ENCODE measurements at regions not wholly inside any gene's neighbourhood (a gene's known extent, or its start where the extent isn't known, plus 50 kb on each side); places are given as distances from the start of the nearest gene placed in this dataset.

DNA sequence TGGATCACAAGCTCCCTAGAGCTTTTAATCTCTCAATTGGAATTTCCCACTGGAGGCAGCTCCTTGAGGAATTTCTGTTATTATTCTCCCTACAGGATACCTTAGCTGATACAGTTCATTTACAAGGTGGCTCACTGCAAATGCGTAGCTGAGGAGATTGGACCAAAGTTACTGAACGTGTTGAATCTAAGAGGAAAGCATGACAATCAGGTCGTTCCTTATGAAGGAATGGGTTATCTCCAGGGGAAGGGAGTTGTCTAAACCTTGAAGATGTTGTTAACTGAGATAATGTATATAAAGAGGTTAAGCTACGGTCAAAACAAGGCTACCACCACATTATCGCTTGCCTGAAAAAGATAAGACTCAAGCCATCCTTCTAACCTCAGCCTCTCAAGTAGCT, 105.8 kb upstream of the TBX3 start:
- H3K27ac ChIP-seq, result no peak overlapping the region
- TF ChIP-seq Cebpa-rat (IDR thresholded peaks at IDR 0.05), result no peak
- no peaks in the 10 kb centered on the region for H3K4me1 ChIP-seq
- no peak overlapping the region for H3K4me2 ChIP-seq
- no peak overlapping the region for H3K4me3 ChIP-seq
- H3K27me3 ChIP-seq, result no peaks in the 10 kb centered on the region
- H4K20me1 ChIP-seq, result no peaks in the 10 kb centered on the region
- H3K9me3 ChIP-seq, result no peaks in the 10 kb centered on the region
- H3K9ac ChIP-seq, result no peak overlapping the region
- H3K36me3 ChIP-seq, result no peaks in the 10 kb centered on the region

GRCh38 chr12:114789276-114789675, 105.3 kb upstream of the TBX3 start:
- H3K36me3 ChIP-seq, result no peaks in the 10 kb centered on the region
- no peaks in the 10 kb centered on the region for H3K27me3 ChIP-seq
- no peak overlapping the region for H3K9ac ChIP-seq
- TF ChIP-seq Cebpa-rat (IDR thresholded peaks at IDR 0.05), result no peak
- H3K9me3 ChIP-seq, result no peaks in the 10 kb centered on the region
- H3K4me2 ChIP-seq, result no peak overlapping the region
- no peaks in the 10 kb centered on the region for H3K4me1 ChIP-seq
- H3K27ac ChIP-seq, result no peak overlapping the region
- H3K4me3 ChIP-seq, result no peak overlapping the region
- H4K20me1 ChIP-seq, result no peaks in the 10 kb centered on the region

- no peak overlapping the region for H3K27ac ChIP-seq
- H4K20me1 ChIP-seq, result no peaks in the 10 kb centered on the region
- no peak for TF ChIP-seq Cebpa-rat (IDR thresholded peaks at IDR 0.05)
- no peak overlapping the region for H3K9ac ChIP-seq
- H3K4me1 ChIP-seq, result no peaks in the 10 kb centered on the region
- no peak overlapping the region for H3K4me3 ChIP-seq
- no peaks in the 10 kb centered on the region for H3K27me3 ChIP-seq
- H3K4me2 ChIP-seq, result no peak overlapping the region
- H3K36me3 ChIP-seq, result no peaks in the 10 kb centered on the region
- no peaks in the 10 kb centered on the region for H3K9me3 ChIP-seq
These were observed 100.6 kb upstream of the TBX3 start for GRCh38 chr12:114784526-114784925.

DNA sequence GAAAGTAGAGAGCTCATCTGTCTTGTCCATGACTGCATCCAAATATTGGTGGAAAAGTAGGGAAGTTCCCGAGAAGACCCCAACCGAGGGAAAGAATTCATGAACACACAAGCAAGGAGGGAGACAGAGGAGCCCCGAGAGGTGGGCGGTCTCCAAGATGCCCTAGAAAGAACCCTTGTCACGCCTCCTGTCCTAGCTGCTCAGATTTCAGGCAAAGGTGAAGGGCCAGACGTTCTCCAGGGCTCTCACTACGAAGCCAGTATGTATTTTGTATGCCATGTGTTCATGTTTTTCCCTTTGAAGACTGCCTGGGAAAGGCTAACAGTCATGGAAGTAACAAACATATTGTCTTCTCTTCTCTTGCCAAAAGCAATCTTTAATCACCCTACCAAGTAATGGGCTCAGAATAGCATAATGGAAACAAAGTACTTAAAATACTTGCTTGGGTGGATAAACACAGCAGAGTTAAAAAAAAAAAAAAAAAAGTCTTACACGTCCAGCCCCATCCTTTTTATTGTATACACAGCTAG, 99.2 kb upstream of the TBX3 start:
- TF ChIP-seq Cebpa-rat (IDR thresholded peaks at IDR 0.05), result no peak
- no peak overlapping the region for H3K4me2 ChIP-seq

GRCh38 chr12:114780746-114781399, 96.9 kb upstream of the TBX3 start:
- Histone ChIP-seq H3K4me1 (no peaks in the 10 kb centered on the region), H3K4me2 (no peak overlapping the region), H4K20me1 (no peaks in the 10 kb centered on the region), H3K27me3 (no peaks in the 10 kb centered on the region), H3K4me3 (no peak overlapping the region), H3K9me3 (no peaks in the 10 kb centered on the region), H3K36me3 (no peaks in the 10 kb centered on the region), H3K9ac (no peak overlapping the region), H3K27ac (no peak overlapping the region)
- TF ChIP-seq Cebpa-rat (IDR thresholded peaks at IDR 0.05), result no peak

More for the DNA sequence above, 99.2 kb upstream of the TBX3 start:
- Histone ChIP-seq H3K36me3 (no peaks in the 10 kb centered on the region), H3K27ac (no peak overlapping the region), H3K9me3 (no peaks in the 10 kb centered on the region), H3K4me1 (no peaks in the 10 kb centered on the region), H4K20me1 (no peaks in the 10 kb centered on the region), H3K4me3 (no peak overlapping the region), H3K9ac (no peak overlapping the region), H3K27me3 (no peaks in the 10 kb centered on the region)

- H3K4me2 ChIP-seq, result no peak overlapping the region
- H3K27me3 ChIP-seq, result no peaks in the 10 kb centered on the region
- no peaks in the 10 kb centered on the region for H3K4me1 ChIP-seq
- no peak for TF ChIP-seq Cebpa-rat (IDR thresholded peaks at IDR 0.05)
- no peak overlapping the region for H3K4me3 ChIP-seq
- H4K20me1 ChIP-seq, result no peaks in the 10 kb centered on the region
- no peak overlapping the region for H3K27ac ChIP-seq
- no peaks in the 10 kb centered on the region for H3K36me3 ChIP-seq
- H3K9me3 ChIP-seq, result no peaks in the 10 kb centered on the region
- H3K9ac ChIP-seq, result no peak overlapping the region
These were observed 95.7 kb upstream of the TBX3 start for GRCh38 chr12:114779647-114780046.

GRCh38 chr12:114779186-114779585, 95.2 kb upstream of the TBX3 start:
- Histone ChIP-seq H3K9me3 (no peaks in the 10 kb centered on the region), H3K9ac (no peak overlapping the region), H4K20me1 (no peaks in the 10 kb centered on the region), H3K4me1 (no peaks in the 10 kb centered on the region), H3K27ac (no peak overlapping the region), H3K36me3 (no peaks in the 10 kb centered on the region), H3K27me3 (no peaks in the 10 kb centered on the region), H3K4me2 (no peak overlapping the region), H3K4me3 (no peak overlapping the region)
- no peak for TF ChIP-seq Cebpa-rat (IDR thresholded peaks at IDR 0.05)

DNA sequence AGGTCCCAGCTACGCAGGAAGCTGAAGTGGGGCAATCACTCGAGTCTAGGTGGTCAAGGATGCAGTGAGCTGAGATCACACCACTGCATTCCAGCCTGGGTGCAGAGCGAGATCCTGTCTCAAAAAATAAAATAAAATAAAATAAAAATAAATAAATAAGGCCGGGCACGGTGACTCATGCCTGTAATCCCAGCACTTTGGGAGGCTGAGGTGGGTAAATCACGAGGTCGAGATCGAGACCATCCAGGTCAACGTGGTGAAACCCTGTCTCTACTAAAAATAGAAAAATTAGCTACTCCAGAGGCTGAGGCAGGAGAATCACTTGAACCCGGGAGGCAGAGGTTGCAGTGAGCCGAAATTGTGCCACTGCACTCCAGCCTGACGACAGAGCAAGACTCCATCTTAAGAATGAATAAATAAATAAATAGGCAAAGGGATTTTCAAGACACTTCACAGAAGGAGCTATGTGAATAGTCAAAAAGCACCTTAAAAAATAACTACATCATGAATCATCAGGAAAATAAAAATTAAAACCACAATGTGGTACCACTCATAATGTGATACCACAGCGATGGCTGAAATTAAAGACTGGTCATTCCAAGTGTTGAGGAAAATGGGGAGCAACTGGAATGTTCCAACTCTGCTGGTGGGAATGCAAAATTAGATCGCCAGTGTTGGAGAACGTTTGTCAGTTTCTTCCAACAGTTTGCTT, 92.9 kb upstream of the TBX3 start:
- Histone ChIP-seq H3K27me3 (no peaks in the 10 kb centered on the region), H3K4me2 (no peak overlapping the region), H3K27ac (no peak overlapping the region), H4K20me1 (no peaks in the 10 kb centered on the region), H3K9me3 (no peaks in the 10 kb centered on the region), H3K36me3 (no peaks in the 10 kb centered on the region), H3K9ac (no peak overlapping the region), H3K4me3 (no peak overlapping the region), H3K4me1 (no peaks in the 10 kb centered on the region)
- TF ChIP-seq Cebpa-rat (IDR thresholded peaks at IDR 0.05), result no peak

GRCh38 chr12:114774699-114775098, 90.7 kb upstream of the TBX3 start:
- Histone ChIP-seq H3K4me3 (no peak overlapping the region), H3K9ac (no peak overlapping the region), H3K4me2 (no peak overlapping the region), H3K27me3 (no peaks in the 10 kb centered on the region), H3K27ac (no peak overlapping the region), H3K4me1 (no peaks in the 10 kb centered on the region), H3K36me3 (no peaks in the 10 kb centered on the region), H4K20me1 (no peaks in the 10 kb centered on the region), H3K9me3 (no peaks in the 10 kb centered on the region)
- TF ChIP-seq Cebpa-rat (IDR thresholded peaks at IDR 0.05), result no peak

DNA sequence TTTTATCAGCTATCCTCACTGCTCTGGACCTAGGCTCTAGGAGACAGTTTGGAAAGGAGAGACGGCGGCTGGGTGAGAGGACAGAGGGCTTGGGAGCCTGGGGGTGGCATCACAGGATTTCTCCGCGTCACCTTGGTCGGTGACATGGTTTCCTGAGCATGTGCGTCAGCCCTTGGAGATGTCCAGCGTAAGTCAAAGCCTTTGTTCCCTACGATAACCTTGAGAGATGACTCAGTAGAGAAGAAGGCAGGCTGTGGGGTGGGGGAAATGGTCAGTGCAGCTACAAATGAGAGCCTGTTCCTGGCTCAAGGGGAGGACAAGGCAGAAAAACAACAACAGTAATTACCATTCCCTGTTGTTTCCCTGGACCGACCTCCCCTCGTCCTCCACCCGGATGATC, 90.2 kb upstream of the TBX3 start:
- Histone ChIP-seq H3K27ac (no peak overlapping the region), H3K4me3 (no peak overlapping the region), H3K9ac (no peak overlapping the region), H3K4me2 (no peak overlapping the region), H3K36me3 (no peaks in the 10 kb centered on the region), H3K27me3 (no peaks in the 10 kb centered on the region), H4K20me1 (no peaks in the 10 kb centered on the region), H3K4me1 (no peaks in the 10 kb centered on the region), H3K9me3 (no peaks in the 10 kb centered on the region)
- TF ChIP-seq Cebpa-rat (IDR thresholded peaks at IDR 0.05), result no peak

All from BLaER1 (cell line).